ENCODE measurements at regions not wholly inside any gene's neighbourhood (a gene's known extent, or its start where the extent isn't known, plus 50 kb on each side); places are given as distances from the start of the nearest gene placed in this dataset.

DNA sequence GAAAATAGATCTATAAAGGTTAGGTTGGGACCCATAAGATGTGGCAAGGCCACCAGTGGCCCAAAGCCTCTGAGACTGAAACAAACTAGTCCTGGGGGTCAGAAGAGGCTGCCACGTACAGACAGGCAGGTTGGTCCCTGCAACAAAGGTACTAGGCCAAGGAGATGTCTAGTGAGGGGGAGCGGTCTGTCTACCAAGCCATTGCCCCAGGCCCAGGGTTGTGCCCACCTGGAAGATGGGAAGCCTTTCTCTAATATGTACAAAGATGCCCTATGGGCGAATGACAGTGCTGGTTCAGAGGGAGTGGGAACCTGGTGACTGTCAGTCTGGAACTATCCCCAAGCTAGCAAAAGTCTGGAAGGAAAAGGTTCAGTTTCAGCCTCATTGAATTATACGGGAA is 233.2 kb downstream of the RBM19 start:
- DNase-seq = no peak
- 92 to 97% methylated on average over 4 of the region's 4 CpGs for WGBS, 2 donors
- H3K36me3 ChIP-seq (ENCODE audit: low read depth, missing control alignments) = no peaks in the 10 kb centered on the region
- no peak overlapping the region for H3K27ac ChIP-seq
- intact Hi-C loops (cut with DNase I; ENCODE audit: low total_unique reads) = no loop called here
- H3K4me3 ChIP-seq = no peak overlapping the region
- H3K9me3 ChIP-seq = no peaks in the 10 kb centered on the region
- no peaks in the 10 kb centered on the region for H3K4me1 ChIP-seq
- TF ChIP-seq, protein P1, sequence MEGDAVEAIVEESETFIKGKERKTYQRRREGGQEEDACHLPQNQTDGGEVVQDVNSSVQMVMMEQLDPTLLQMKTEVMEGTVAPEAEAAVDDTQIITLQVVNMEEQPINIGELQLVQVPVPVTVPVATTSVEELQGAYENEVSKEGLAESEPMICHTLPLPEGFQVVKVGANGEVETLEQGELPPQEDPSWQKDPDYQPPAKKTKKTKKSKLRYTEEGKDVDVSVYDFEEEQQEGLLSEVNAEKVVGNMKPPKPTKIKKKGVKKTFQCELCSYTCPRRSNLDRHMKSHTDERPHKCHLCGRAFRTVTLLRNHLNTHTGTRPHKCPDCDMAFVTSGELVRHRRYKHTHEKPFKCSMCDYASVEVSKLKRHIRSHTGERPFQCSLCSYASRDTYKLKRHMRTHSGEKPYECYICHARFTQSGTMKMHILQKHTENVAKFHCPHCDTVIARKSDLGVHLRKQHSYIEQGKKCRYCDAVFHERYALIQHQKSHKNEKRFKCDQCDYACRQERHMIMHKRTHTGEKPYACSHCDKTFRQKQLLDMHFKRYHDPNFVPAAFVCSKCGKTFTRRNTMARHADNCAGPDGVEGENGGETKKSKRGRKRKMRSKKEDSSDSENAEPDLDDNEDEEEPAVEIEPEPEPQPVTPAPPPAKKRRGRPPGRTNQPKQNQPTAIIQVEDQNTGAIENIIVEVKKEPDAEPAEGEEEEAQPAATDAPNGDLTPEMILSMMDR (IDR thresholded peaks at IDR 0.05) = no peak
- TF ChIP-seq POLR2A (IDR thresholded peaks at IDR 0.05) = no peak
- H3K27me3 ChIP-seq = no peaks in the 10 kb centered on the region

DNA sequence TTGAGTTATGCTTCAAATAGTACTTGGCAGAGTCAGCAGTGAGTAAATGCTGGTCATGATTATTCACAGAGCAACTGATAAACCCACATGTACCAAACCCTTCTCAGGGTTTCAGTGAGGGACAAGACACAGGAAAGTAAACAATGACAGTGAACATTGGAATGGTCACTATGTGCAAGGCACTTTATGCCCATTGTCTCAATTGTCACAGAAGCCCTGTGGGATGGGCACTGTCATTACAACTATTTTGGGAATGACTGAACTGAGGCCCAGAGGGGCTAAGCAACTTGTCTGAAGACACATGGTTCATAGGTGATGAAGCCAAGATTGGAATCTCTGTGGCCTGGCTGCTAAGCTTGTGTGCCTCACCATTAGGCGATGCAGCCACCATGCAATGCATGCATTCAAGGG is 238.5 kb downstream of the RBM19 start:
- no peak for TF ChIP-seq POLR2A (IDR thresholded peaks at IDR 0.05)
- TF ChIP-seq, protein P1 (IDR thresholded peaks at IDR 0.05) = no peak
- Histone ChIP-seq H3K4me1 (no peaks in the 10 kb centered on the region), H3K27ac (no peak overlapping the region), H3K9me3 (no peaks in the 10 kb centered on the region), H3K4me3 (no peak overlapping the region), H3K36me3 (ENCODE audit: low read depth, missing control alignments) (no peaks in the 10 kb centered on the region), H3K27me3 (no peaks in the 10 kb centered on the region)
- DNase-seq = no peak
- intact Hi-C loops (cut with DNase I; ENCODE audit: low total_unique reads) = no loop called here
- 82% methylated on average over 1 of the region's 1 CpG; no CpG with 5 or more reads in 1 of the 2 donors for WGBS, 2 donors

DNA sequence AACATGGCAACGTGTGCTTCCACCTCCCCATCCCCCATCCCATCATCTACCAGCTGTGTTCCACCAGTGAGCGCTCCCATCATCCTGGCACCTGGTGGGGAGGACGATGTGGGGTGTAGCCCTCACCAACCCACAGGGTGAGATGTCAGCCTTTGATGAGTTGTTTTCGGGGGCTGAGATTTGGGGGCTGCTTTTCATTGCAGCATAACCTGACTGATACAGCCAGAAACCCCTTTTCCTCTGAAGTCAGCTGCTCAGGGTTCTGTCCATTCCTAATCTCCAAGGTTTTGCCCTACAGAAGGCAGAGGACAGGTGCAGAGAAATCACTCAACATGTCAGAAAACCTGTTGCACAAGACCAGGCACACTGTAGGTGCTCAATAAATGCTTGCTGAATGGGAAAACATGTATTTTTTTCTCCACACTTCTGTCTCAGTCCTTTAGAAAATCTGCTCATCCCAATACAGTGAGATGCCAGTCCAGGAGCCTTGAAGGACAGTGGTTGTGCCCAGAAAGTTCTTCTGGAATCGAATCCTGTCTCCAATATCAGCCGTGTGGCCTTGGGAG is 239.8 kb downstream of the RBM19 start:
- no peak for DNase-seq
- intact Hi-C loops (cut with DNase I; ENCODE audit: low total_unique reads) = no loop called here
- no peaks in the 10 kb centered on the region for H3K27me3 ChIP-seq
- H3K4me3 ChIP-seq = no peak overlapping the region
- no peaks in the 10 kb centered on the region for H3K9me3 ChIP-seq
- H3K27ac ChIP-seq = no peak overlapping the region
- no peak for TF ChIP-seq POLR2A (IDR thresholded peaks at IDR 0.05)
- TF ChIP-seq, protein P1 (IDR thresholded peaks at IDR 0.05) = no peak
- peaks cover 8% of the 10 kb centered on the region for H3K4me1 ChIP-seq
- 79 to 81% methylated on average over 6 of the region's 6 CpGs for WGBS, 2 donors
- no peaks in the 10 kb centered on the region for H3K36me3 ChIP-seq (ENCODE audit: low read depth, missing control alignments)

DNA sequence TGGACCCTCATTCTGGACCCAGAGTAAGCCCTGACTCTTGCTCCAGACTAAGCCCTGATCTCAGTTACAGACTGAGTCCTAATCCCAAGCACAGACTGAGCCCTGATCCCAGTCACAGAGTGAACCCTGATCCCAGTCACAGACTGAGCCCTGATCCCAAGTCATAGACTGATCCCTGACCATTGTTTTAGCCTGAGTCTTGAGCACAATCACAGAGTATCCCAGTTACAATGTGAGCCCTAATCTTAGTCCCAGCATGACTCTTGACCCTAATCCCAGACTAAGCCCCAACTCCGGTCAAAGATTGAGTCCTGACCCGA is 240.6 kb downstream of the RBM19 start:
- no peak for TF ChIP-seq POLR2A (IDR thresholded peaks at IDR 0.05)
- TF ChIP-seq, protein P1 (IDR thresholded peaks at IDR 0.05) = no peak
- DNase-seq = no peak
- Histone ChIP-seq H3K9me3 (no peaks in the 10 kb centered on the region), H3K27ac (no peak overlapping the region), H3K4me3 (no peak overlapping the region), H3K27me3 (no peaks in the 10 kb centered on the region), H3K36me3 (ENCODE audit: low read depth, missing control alignments) (no peaks in the 10 kb centered on the region), H3K4me1 (peaks cover 9% of the 10 kb centered on the region)
- intact Hi-C loops (cut with DNase I; ENCODE audit: low total_unique reads) = no loop called here
- whole genome bisulfite sequencing, 2 donors = 98 to 100% methylated on average over 2 of the region's 2 CpGs

DNA sequence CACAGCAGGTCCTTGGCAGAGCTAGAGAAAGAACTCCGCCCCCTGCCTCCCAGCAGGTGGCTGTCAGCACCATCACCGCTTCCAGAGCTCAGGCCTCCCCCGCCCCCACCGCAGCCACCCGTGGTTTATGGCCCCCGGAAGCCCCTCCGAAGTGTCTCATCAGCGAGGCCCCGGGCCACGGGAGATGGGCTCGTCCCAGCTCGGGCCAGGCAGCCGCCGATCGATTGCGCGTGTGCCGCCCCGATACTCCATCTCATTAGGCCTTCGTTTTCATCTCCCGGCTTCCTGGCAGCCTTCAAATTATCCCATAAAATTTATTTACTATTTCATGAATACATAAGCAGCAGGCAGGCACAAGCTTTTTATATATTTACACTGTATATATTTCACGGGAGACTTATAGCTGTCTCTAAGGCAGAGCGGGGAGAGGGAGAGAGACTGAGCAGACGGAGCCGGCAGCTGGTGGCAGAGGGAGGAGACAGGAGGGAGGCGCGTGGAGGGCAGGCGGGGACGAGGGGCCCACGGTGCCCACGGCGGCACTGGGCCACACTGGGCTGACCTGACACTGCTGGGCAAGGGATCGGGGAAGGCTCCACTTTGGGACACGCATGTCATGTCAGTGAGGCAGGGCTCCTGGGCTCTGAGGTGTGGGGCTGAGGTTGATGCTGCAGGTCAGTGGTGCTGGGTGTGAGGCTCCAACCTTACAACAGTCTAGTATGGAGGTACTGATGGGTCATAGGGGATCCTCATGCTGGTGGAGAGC is 241.2 kb downstream of the RBM19 start:
- no peaks in the 10 kb centered on the region for H3K9me3 ChIP-seq
- WGBS, 2 donors = 16 to 25% methylated on average over 17 to 29 of the region's 34 CpGs
- H3K36me3 ChIP-seq (ENCODE audit: low read depth, missing control alignments) = no peaks in the 10 kb centered on the region
- no peak overlapping the region for H3K4me3 ChIP-seq
- intact Hi-C loops (cut with DNase I; ENCODE audit: low total_unique reads) = no loop called here
- no peak overlapping the region for H3K27ac ChIP-seq
- DNase-seq = no peak
- no peaks in the 10 kb centered on the region for H3K27me3 ChIP-seq
- TF ChIP-seq, protein P1 (IDR thresholded peaks at IDR 0.05) = no peak
- TF ChIP-seq POLR2A (IDR thresholded peaks at IDR 0.05) = no peak
- H3K4me1 ChIP-seq = peaks cover 9% of the 10 kb centered on the region

All from testis (tissue), 2 donors.